ENCODE measurements at regions not wholly inside any gene's neighbourhood (a gene's known extent, or its start where the extent isn't known, plus 50 kb on each side); places are given as distances from the start of the nearest gene placed in this dataset.

DNA sequence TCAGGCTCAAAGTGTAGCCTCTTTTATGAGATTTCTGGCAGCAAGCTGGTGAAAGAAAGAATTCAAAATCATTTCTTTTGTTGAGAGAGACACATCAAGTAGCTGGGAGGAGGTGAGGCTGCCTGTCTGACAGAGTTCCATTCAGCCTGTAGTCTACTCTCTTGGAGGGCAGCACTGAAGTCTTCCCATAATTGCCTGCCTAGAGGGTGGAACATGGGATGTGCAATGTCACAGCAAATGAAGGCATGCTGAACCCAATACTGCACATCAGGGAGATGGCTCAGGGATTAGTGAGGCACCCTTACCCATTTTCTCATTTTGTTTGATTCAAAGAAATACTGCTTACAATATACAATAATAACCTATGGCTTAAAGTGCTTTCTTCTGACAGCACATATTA is 475.7 kb downstream of the TMEM232 start:
- TF ChIP-seq, protein P1, sequence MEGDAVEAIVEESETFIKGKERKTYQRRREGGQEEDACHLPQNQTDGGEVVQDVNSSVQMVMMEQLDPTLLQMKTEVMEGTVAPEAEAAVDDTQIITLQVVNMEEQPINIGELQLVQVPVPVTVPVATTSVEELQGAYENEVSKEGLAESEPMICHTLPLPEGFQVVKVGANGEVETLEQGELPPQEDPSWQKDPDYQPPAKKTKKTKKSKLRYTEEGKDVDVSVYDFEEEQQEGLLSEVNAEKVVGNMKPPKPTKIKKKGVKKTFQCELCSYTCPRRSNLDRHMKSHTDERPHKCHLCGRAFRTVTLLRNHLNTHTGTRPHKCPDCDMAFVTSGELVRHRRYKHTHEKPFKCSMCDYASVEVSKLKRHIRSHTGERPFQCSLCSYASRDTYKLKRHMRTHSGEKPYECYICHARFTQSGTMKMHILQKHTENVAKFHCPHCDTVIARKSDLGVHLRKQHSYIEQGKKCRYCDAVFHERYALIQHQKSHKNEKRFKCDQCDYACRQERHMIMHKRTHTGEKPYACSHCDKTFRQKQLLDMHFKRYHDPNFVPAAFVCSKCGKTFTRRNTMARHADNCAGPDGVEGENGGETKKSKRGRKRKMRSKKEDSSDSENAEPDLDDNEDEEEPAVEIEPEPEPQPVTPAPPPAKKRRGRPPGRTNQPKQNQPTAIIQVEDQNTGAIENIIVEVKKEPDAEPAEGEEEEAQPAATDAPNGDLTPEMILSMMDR (IDR thresholded peaks at IDR 0.05) = no peak
- no peak for TF ChIP-seq POLR2A (IDR thresholded peaks at IDR 0.05)
